AG04450 (cell line): ENCODE measurements at regions not wholly inside any gene's neighbourhood (a gene's known extent, or its start where the extent isn't known, plus 50 kb on each side); places are given as distances from the start of the nearest gene placed in this dataset.

Experiments used
- CTCF ChIA-PET: fragments of 300-600, 350-600 bp; formaldehyde crosslinking; extraction: SDS; loops from one replicate; lab custom pipeline; 2022; ENCODE audit warnings: antibody characterized with exemption, inconsistent platforms; lab: Charles Lee
- POLR2A ChIA-PET: fragments of 350-600 bp; formaldehyde crosslinking; extraction: SDS; loops from one replicate; lab custom pipeline; 2021; ENCODE audit warnings: antibody characterized with exemption, inconsistent platforms; lab: Yijun Ruan, JAX
- DNase-seq: peaks from one replicate; pipeline ENCODE4 v3.0.0-alpha.2; 2011; ENCODE audit warnings: low read depth, low spot score
- H3K27ac ChIP-seq: one replicate; pipeline ENCODE4 v1.5.1; 2012; ENCODE audit warnings: low read depth, low read length, control low read depth
- H3K27me3 ChIP-seq: one replicate; pipeline ENCODE4 v1.6.0; 2012; ENCODE audit warnings: low read length; ENCODE audit not compliant: control insufficient read depth, insufficient read depth
- H3K4me3 ChIP-seq: 2 replicates; pipeline ENCODE4 v1.5.1; 2011; ENCODE audit warnings: mild to moderate bottlenecking, low read depth, low read length, control low read depth
- H3K9me3 ChIP-seq: 2 replicates; pipeline ENCODE4 v1.5.1; 2012; ENCODE audit warnings: low read length; ENCODE audit not compliant: control insufficient read depth, insufficient read depth
- TF ChIP-seq, protein P1 (sequence below): IDR thresholded peaks from 2 replicates; pipeline ENCODE4 v1.5.1; 2011; ENCODE audit warnings: low read depth, low read length, control low read depth, inconsistent platforms

DNA sequence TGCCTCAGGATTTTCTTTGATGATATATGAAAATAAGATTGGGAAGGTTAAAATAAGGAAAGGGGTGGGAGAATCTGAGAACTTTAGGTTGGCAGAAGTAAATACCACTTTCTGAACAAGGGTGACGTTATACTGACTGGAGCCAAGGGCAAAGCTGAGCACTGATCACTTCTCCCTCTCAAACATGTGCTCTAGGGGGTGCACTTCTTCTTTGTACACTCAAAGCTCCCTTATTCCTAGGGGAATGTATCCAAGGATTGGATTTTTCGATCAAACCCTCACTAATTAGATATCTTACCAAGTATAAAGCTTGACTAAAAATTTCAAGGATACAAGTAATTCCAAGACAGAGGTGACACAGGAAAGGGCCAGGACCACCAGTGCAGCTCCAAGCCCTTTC, 243.9 kb upstream of the UMPS start:
- TF ChIP-seq, protein P1, sequence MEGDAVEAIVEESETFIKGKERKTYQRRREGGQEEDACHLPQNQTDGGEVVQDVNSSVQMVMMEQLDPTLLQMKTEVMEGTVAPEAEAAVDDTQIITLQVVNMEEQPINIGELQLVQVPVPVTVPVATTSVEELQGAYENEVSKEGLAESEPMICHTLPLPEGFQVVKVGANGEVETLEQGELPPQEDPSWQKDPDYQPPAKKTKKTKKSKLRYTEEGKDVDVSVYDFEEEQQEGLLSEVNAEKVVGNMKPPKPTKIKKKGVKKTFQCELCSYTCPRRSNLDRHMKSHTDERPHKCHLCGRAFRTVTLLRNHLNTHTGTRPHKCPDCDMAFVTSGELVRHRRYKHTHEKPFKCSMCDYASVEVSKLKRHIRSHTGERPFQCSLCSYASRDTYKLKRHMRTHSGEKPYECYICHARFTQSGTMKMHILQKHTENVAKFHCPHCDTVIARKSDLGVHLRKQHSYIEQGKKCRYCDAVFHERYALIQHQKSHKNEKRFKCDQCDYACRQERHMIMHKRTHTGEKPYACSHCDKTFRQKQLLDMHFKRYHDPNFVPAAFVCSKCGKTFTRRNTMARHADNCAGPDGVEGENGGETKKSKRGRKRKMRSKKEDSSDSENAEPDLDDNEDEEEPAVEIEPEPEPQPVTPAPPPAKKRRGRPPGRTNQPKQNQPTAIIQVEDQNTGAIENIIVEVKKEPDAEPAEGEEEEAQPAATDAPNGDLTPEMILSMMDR: peak; percentile 19; the same call in 1 of the 2 replicates
- no peak overlapping the region for H3K27ac ChIP-seq
- ChIA-PET CTCF (interaction anchor here (0.5 to 2.6 kb wide), 8 partner anchors 17 to 246 kb away, joined by 3 to 7 read pairs (median 4); no protein-coding TSS in a partner anchor), POLR2A (no interaction called here)
- H3K4me3 ChIP-seq: no peak overlapping the region
- peaks cover 6% of the 10 kb centered on the region for H3K27me3 ChIP-seq
- no peak for DNase-seq
- no peaks in the 10 kb centered on the region for H3K9me3 ChIP-seq

DNA sequence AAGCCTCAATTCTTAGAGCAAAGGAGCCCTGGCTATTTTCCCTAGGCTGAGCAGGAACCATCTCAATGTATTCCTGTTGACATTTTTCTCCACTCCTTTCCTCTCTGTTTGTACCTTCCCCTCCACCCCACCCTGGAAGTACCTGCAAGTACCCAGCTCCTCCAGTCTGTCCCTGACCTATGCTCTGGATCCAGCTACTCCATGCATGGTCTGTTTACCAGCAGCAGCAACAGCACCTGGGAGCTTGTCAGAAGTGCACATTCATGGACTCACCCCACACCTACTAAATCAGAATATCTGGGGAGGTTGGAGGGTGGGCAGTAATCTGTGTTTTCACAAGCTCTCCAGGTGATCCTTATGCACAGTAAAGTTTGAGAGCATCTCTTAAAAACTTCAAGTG, 240.7 kb upstream of the UMPS start:
- no peak overlapping the region for H3K4me3 ChIP-seq
- peaks cover 4% of the 10 kb centered on the region for H3K27me3 ChIP-seq
- TF ChIP-seq, protein P1: no peak
- ChIA-PET POLR2A (no interaction called here), CTCF (interaction anchor here (1.3 kb wide), 1 partner anchor 22 kb away, joined by 4 read pairs; no protein-coding TSS in a partner anchor)
- no peak for DNase-seq
- no peaks in the 10 kb centered on the region for H3K9me3 ChIP-seq
- H3K27ac ChIP-seq: no peak overlapping the region

DNA sequence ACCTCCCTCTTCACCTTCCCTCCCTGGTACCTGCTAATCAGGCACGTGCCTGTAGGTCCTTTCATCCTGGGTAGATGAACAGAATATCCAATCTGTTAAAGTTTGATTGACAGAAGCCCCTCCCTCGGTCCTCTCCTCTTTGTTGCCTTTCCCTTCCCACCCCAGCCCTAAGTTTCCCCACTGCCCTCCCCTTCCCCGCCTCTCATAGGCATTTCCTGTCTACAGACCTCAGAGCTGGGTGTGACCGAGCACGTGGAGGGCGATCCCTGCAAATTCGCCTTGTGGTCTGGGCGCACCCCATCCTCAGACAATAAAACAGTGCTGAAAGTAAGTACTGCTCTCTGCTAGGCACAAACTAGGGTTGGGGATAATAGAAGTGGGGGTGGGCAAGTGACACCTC, 239.2 kb upstream of the UMPS start:
- TF ChIP-seq, protein P1: no peak
- Histone ChIP-seq H3K9me3 (no peaks in the 10 kb centered on the region), H3K4me3 (no peak overlapping the region), H3K27me3 (peaks cover 4% of the 10 kb centered on the region), H3K27ac (no peak overlapping the region)
- POLR2A ChIA-PET: no interaction called here
- no peak for DNase-seq
- CTCF ChIA-PET: interaction anchor here (1.2 to 1.8 kb wide), 2 partner anchors 23 to 68 kb away, joined by 4 read pairs; no protein-coding TSS in a partner anchor

DNA sequence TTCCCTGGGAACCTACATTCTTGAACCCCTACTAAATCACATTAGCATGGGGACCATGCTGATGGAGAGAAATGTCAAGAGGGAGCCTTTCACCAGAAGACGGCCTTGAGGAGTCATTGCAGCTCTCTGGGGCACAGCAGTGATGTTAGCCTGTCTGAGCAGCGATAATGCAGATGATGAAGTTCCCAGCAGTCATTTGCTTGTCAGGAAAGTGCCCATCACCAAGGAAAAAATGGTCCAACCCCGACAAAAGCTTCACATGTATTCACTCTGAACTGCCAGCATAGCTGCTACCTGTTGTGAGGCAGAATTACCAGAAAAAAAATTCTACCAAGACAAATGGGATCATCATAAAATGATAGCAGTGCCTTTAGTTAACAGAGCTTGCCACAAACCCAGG, 238.4 kb upstream of the UMPS start:
- H3K27me3 ChIP-seq: peaks cover 4% of the 10 kb centered on the region
- POLR2A ChIA-PET: no interaction called here
- TF ChIP-seq, protein P1: no peak
- H3K4me3 ChIP-seq: no peak overlapping the region
- H3K9me3 ChIP-seq: no peaks in the 10 kb centered on the region
- no peak overlapping the region for H3K27ac ChIP-seq
- CTCF ChIA-PET: interaction anchor here (1.2 to 1.8 kb wide), 2 partner anchors 24 to 67 kb away, joined by 4 read pairs; no protein-coding TSS in a partner anchor
- DNase-seq: no peak

DNA sequence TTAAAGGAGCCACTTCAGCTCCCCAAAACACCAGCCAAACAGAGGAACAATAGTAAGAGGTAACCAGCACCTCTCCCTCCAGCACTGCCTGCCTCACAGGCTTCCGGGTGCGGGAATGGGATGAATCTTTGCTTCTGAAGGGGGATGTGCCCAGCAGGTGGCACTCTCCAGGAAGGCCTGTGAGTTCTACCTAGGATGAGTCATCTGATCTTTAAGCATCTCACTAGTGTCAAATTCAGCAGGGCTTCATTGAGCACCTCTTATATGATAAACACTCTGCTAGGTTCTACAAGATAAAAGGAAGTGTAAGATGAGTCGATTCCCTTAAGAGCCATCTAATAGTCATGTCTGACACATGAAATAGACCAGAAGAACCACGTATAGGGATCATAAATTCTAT, 237.4 kb upstream of the UMPS start:
- peaks cover 2% of the 10 kb centered on the region for H3K27me3 ChIP-seq
- H3K9me3 ChIP-seq: no peaks in the 10 kb centered on the region
- ChIA-PET POLR2A (no interaction called here), CTCF (interaction anchor here (1.0 to 1.8 kb wide), 2 partner anchors 59 to 66 kb away, joined by 3 to 4 read pairs; no protein-coding TSS in a partner anchor)
- DNase-seq: peak; percentile 3
- TF ChIP-seq, protein P1: peak; percentile 43
- no peak overlapping the region for H3K4me3 ChIP-seq
- no peak overlapping the region for H3K27ac ChIP-seq
